Gastroesophageal sphincter (tissue), 3 donors: ENCODE measurements at regions not wholly inside any gene's neighbourhood (a gene's known extent, or its start where the extent isn't known, plus 50 kb on each side); places are given as distances from the start of the nearest gene placed in this dataset.

Source experiments
- CTCF ChIP-seq, 4 experiments: fragments of 200-600 bp in 2 of 4; fragments of 450-650 bp in 2 of 4; sonication (generic) in 1 of 4; IDR thresholded peaks; one replicate each; pipeline ENCODE4 v1.5.1; 2017 to 2019; ENCODE audit warnings: antibody characterized with exemption in 4 of 4, mild to moderate bottlenecking in 2 of 4, moderate library complexity in 2 of 4
- POLR2A ChIP-seq, 2 donors: fragments of 450-650 bp; IDR thresholded peaks; one replicate each; pipeline ENCODE4 v1.6.1; 2017; ENCODE audit warnings: antibody characterized with exemption in 2 of 2, mild to moderate bottlenecking in 2 of 2, moderate library complexity in 1 of 2
- POLR2AphosphoS5 ChIP-seq: sonication (generic); formaldehyde crosslinking; IDR thresholded peaks from one replicate; pipeline ENCODE4 v1.6.1; 2017; ENCODE audit warnings: antibody characterized with exemption

- TF ChIP-seq CTCF (IDR thresholded peaks at IDR 0.05): no peak
- no peak for TF ChIP-seq POLR2A (IDR thresholded peaks at IDR 0.05)
- TF ChIP-seq POLR2AphosphoS5: no peak
Measured at GRCh38 chr2:207241198-207241597, 75.5 kb upstream of the KLF7 start.
